NCI-H69 (cell line): ENCODE measurements at regions not wholly inside any gene's neighbourhood (a gene's known extent, or its start where the extent isn't known, plus 50 kb on each side); places are given as distances from the start of the nearest gene placed in this dataset.
"Not testable (repeated sequence)": the region's sequence is repeated elsewhere in the genome, so short reads cannot be mapped to it uniquely, and the experiment has no call there.

ENCODE experiments used
- DNase-seq: peaks from one replicate; lab custom pipeline; 2025; lab: John Stamatoyannopoulos, UW

DNA sequence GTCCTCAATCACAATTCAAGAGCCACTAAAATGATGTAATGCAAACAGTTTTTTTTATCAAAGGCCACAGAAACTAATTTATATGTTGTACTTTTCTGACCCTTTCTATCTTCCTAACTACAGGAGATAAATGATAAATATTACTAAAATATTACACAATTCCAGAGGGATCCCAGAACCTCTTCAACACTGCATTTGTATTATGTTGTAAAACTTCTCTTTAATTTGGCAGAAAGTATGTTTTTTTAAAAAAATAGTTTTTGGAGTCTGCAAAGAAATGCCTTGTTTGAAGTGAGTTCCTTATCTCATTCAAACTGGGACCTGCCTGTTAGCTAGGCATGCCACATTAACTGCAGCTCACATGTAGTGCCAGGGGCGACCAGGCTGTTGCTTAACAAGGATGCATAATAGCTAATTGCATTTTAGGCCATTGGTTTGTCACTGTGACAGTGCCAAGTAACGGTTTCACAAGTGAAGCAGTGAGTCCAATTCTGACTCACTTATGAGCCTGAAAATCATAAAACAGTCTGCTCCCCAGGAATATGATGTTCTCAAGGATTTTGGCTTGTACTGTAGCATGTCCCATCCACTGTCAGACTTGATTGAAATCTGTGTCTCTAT lies 266.9 kb downstream of the KTN1 start:
- DNase-seq = peak; percentile 18

DNA sequence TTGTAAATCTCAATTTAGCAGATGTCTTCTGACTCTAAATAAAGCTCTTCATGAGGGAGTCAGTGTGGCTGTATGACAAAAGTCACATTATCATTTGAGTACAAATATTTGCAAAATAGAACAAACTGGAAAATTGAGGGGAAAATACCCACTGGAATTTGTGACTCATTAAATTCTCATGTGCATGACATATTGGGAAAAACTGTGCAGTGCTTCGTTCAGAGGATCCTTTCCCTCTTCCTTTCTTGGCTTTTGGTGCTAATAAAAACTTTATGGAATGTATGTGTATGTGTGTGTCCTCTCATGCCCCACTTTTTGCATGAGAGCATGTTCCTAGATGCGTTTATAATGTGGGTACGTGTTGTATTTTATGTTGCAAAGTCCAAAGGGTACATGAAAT lies 267.8 kb downstream of the KTN1 start:
- no peak for DNase-seq

DNA sequence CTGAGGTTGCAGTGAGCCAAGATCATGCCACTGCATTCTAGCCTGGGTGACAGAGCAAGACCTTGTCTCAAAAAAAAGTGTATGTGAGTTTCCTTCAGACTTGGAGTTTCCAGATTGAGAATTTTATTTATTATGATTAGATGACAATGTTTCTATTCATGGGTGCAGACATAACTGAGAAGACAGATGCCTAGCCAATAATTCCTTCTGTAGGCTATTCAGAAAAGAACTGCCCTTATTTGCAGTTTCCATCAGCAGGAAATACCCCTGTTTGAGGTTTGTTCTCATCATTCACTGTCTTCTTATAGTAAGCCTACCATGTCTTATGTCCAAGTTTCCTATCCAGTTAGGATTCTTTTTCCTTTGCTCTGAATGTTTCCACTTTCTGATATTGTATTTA lies 269.0 kb downstream of the KTN1 start:
- no peak for DNase-seq

DNA sequence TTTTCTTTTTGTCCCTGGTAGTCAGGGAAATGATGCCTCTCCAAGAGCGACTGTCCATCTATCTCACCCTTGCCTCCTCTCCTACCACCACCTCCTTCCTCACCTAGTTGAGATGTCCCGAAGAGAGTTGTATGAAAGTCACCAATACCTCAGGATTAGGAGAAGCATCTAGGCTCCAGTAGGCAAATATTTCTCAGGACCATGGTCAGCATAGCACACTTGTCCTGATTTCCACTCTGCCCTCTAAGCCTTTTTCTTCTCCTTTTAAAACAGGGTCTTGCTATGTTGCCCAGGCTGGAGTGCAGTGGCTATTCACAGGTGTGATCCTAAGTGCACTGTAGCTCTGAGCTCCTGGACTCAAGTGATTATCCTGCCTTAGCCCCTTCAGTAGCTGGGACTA lies 268.4 kb upstream of the PELI2 start:
- DNase-seq = no peak

DNA sequence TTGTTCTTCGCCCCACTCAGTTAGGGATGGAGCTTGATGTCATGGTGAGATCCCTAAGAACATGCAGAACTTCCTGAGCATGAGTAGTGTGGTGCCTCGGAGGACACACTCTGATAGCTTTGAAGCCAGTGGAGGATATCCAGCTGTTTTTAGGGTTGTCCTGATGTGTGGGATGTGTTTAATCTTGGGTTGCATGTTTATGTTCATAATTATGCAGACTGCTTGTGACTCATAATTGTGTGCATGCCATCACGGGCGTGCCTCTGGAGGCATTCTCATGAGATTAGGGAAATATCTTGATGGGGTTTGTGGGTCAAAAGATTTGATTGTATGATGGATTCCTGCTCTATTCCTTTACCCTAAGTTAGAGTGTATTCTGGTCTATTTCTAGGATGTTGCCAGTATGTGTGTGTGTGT lies 267.4 kb upstream of the PELI2 start:
- DNase-seq = no peak

DNA sequence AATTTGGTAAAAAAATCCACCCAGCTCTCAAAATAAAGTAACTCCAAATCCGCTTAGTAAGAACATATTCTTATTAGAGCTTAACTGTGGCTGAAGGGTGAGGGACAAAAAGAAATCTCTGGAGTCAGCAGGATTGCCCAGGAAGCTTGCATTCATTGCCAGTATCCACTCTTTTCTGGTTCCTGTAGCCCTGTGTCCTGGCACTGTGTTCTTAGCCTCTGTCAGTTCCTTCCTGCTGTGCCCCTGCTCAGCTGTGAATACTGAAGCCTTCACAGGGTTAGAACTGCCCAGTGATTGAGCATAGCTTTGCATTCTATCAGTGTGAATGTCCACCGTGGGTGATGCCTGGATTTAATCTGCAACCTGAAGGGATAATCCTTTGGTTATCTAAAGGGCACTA lies 266.9 kb upstream of the PELI2 start:
- no peak for DNase-seq

DNA sequence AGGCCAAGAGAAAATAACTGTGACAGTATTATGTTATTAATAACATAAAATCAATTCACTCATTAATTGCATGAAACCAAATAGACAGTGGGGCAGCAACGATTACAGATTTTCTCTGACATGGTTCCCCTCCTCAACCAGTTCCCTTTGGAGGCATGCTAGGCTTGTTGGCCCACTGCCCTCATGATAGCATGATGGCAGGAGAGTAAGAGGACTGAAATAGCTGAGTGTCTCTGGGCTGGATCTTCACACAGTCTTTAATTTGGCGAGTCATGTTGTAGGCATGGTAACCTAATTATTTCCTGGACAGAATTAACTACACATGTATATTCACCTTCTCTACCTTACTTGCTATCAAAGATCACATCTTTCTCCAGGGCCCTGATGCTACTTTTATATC lies 266.2 kb upstream of the PELI2 start:
- DNase-seq = peak; percentile 21

DNA sequence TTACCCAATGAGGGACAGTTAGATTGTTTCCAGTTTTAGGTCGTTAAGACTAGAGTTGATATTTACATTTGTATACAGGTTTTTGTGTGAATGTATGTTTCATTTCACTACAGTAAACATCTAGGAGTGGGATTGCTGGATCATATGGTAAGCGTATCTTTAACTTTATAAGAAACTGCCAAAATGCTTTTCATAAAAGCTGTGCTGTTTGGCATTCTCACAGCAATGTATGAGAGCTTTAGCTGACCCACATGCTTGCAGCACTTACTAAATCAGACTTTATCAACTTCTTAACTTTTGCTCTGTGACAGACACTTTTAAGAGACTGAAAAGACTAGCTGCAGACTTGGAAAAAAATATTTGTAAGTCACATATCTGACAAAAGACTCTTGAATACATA lies 262.5 kb upstream of the PELI2 start:
- DNase-seq = no peak

DNA sequence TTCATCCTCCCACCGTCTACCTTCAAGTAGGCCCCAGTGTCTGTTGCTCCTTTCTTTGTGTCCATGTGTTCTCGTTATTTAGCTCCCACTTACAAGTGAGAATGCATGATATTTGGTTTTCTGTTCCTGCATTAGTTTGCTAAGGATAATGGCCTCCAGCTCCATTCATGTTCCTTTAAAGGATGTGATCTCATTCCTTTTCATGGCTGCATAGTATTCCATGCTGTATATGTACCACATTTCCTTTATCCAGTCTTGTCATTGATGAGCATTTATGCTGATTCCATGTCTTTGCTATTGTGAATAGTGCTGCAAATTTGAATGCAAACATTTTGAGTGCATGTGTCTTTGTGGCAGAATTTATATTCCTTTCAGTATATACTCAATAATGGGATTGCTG lies 259.6 kb upstream of the PELI2 start:
- no peak for DNase-seq

DNA sequence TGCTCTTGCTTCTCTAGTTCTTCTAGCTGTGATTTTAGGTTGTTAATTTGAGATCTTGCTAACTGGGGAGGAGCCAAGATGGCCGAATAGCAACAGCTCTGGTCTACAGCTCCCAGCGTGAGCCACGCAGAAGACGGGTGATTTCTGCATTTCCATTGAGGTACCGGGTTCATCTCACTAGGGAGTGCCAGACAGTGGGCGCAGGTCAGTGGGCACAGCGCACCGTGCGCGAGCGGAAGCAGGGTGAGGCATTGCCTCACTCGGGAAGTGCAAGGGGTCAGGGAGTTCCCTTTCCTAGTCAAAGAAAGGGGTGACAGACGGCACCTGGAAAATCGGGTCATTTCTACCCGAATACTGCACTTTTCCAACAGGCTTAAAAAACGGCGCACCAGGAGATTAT lies 256.6 kb upstream of the PELI2 start:
- DNase-seq = not testable (repeated sequence)

DNA sequence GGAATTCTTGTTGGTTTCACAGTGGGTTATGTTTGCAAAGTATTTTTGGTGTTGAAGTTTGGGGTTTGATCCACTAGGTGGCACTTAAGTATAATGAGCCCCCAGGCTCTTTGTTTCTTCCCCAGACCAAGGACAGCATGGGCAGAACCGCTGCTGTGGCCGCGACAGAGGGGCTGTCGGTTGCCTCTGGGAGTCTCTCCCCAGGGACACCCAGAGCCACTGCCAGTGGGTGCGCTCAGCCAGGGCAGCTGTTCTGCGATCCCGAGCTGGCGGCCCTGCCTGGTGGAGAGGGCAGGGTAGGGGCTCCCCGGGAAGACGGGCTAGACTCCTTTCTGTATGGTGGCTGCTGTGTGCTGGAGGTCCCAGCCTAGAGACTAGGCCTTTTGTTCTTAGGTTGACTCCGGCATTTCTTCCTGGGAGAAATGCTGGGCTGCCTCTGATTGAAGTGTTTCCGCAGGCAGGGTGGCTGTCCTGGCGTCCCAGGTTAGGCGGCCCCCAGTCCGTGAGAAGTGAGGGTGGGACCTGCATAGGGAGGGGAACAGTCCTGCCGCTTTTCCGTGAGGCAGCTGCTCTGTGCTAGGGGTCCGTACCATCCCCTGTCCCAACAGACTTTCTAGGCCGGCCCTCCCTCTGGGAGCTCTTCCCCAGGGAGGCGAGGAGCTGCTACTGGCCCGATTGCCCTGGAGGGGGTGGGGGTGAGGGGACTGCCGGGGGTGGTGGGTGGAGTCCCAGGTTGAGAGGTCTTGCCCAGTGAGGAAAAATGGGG lies 253.1 kb upstream of the PELI2 start:
- DNase-seq = peak; percentile 56

DNA sequence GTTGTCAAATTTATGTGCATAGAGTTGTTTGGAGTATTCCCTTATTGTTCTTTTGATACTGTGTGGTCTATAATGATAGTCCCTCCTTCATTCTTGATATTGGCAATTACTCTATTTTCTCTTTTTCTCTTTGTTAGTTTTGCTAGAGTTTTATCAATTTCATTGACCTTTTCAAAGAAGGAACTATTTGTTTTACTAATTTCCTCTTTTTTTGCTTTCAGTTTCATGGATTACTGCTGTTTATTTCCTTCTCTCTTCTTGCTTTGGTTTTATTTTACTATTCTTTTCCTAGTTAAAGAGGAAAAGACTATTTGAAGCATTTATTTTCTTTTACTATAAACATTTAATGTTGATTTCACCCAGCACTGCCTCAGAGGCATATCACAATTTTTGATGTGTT lies 250.9 kb upstream of the PELI2 start:
- DNase-seq = no peak

DNA sequence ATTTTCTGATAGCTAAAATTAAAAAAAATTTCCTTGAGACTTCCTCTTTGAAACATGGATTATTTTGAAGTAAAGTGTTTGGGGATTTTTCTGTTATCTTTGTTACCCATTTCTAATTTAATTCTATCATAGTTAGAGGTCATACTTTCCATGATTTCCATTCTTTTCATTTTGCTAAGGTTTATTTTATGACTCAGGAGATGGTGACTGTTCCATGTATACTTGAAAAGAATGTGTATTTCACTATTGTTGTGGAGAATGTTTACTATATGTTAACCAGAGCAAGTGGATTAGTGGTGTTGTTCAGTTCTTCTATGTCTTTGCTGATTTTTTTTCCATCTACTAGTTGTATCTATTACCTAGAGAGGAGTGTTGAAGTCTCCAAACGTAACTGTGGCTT lies 250.5 kb upstream of the PELI2 start:
- DNase-seq = no peak

DNA sequence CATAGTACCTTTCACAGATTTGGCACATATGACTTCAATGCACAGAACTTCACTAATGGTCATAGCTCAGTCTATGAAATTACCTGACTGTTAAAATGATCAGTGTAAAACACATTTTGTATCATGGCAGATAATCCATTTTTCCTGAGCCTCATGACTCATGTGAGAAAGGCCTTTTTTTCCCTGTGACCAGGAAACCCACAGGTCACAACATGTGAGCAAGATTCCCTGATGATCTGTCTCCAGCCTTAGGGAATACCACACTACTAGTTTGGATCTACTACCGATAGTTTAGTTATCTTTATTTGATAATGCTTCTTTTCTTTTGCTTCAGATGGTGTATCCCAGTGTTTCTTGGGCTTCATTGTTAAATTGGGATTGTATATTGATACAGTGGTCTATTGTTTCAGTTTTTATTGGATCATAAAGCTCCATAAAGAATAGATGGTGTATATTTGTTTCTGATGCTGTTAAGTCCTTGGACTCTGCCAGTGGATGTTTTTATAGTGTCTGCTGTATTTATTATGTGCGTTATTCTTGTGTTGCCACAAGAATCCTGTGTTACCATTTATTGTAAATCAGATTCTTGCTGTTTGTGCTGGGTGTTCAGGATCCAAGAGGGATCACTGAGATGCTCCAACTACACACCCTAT lies 248.7 kb upstream of the PELI2 start:
- DNase-seq = no peak

DNA sequence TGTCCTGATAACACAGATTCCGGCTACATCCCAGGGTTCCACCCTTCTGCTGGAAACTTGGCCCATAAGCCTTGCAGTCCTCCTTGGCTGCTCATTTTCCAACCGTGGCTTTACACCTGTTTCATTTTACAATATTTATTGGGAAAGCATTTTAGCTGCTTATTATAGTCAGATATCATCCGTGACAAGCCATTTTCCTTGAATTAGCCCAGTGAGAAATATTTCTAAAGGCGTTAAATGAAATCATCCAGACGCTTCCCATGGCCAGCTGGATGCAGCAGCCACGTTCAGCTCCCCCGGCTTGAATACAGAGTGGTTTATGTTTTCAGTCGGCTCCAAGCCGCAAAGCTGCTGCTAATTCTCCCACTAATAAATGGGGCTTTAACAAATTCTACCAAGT lies 245.0 kb upstream of the PELI2 start:
- DNase-seq = no peak

DNA sequence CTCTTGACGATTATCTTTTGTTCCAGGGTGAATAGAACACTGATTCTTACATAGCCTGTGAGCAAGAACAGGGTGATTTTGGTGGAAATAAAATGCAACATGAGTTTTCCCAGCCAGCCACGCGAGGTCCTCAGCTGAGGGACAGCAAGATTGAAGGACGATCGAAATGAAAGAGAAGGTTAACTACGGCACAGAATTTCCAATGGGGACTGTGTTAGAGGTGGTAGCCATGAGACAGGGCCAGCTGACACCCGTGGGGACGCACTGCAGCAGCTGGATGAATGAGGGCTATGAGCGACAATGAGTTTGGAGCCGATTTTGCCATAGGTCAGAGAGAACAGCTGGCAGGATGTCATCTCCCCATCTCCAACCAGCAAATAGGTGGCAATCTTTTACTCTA lies 243.4 kb upstream of the PELI2 start:
- DNase-seq = no peak

DNA sequence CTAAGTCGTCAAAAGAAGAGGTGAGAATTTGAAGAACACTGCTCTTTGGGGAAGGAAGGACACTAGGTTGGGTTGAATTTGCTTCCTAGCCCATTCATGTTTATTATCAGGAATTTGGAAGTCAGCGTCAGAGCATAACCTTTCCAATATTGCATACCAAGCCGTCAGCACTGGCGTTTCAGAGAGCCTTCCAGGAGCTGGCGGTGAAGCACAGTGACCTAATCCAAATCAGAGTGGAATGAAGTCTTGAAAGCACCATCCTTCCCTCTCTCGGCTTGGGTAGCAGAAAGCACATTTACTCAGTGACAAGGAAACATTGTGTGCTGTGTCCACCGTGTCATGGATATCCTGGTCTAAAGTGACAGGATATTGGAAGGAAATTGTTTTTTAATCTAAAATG lies 240.3 kb upstream of the PELI2 start:
- no peak for DNase-seq

DNA sequence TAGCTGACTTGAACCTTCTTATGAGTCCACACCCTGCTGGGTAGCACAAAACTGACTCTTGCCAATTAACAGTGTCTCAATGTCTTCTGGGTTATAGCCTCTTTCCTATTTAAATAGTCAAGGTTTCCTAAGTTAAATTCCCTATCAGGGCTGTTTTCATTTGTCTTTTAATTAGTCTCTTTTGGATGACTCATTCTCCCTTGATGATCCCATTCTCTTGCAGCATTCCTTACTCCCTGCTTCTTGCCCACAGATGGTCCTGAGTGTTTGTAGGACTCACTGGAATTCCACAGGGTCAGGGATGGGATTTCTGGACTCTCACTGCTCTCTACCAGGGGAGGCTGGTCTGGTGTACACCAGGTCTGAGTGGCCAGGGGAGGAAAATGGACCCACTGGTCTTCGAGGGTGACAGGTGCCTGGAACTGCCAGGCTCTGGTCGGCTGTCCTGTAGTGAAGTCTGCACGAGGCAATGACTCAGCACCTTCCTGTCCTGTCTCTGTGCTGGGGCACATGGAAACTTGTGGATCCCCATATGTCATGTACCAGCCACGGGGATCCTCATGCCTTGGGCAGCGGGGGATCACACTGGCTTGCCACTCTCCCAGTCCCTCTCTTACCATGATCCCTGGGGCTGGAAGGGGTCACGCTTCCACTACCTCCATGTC lies 236.5 kb upstream of the PELI2 start:
- peak; percentile 41 for DNase-seq

DNA sequence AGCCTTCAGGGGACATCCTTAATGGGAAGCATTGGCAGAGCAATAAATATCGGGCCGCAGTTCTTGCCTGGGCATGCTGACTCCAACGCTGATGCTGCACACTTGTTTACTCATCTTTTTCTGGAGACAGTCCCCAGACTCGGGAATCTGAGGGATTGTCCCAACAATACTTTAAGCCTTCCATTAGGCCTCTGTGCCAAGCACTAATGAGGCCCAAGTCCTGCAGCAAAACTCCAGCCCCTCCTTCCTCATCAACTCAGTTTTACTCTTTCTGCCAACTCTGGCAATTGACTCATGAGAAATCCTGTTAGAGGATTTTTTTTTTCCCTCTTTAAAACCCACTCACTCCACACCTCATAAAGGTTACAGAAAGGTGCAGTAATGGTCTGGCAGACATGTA lies 233.4 kb upstream of the PELI2 start:
- DNase-seq = peak; percentile 28

DNA sequence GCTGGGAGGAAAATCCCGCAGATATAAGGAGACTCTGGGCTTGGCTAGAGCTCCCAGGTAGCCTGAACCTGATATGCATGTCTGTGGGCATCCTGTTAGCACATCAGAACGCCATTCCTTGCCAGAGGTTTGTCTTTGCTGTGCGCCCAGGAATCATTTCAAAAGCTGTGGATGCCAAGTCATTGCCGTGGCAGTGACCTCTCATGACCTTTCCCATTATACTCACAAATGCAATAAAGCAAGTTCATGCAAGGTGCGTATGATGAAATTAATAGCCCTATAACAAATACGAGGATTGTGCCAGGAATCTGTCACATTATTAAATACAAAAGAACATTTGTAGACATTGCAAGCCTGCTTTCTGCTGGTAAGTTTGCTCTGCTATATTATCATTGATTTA lies 229.1 kb upstream of the PELI2 start:
- DNase-seq = peak; percentile 98

DNA sequence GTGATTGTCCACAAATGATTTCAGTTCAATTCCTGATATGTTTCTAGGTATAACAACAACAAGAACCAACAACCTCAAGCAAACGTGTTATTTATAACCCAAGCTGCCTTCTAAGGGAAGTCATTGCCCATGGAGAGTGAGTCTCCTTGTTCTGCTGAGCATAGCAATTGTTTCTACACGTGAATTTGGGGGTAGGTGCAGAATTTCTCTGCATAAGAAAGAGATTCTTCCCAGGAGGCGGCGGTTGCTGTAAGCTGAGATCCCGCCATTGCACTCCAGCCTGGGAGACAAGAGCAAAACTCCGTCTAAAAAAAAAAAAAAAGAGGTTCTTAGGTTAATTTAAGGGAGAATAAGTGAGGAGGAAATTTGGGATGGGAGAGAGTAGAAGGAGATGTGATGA lies 226.5 kb upstream of the PELI2 start:
- DNase-seq = no peak

DNA sequence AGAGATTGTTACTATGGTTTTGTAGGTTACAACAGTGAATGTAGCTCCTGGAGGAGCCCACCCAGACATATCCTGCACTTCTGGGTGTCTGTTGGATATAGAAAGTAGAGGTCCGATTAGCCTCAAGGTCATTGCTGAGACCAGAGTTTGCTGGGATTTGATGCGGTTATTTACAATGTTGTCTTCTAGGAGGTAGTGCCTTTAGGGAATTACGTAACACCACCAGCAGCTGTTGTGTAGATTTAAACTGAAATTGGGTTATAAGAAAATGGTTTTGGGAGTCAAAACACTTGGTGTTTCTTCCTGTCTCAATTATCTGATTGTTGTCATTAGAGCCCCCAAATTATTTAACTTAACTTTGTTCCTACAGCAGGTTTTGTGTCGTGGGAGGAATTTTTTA lies 225.3 kb upstream of the PELI2 start:
- no peak for DNase-seq

DNA sequence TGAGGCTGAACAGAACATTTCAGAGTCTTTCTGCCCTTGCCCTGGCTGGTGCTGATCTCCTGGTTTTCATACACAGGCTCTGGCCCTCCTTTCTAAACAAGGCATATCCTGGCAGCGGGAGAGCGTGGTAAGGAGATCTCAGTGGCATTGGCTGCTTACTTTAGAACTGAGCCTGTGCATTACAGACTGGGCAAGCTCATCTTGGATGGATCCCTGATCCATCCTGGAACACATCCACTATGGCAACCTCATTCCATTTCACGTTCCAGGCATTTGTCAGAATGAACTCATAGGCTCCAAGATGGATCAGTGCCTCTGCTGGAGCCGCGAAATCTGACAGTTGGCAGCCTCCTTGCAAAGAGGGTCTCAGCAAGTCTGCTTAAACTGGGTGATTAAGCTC lies 224.5 kb upstream of the PELI2 start:
- no peak for DNase-seq
